Activated CD4-positive, alpha-beta T cell treated with anti-CD3 and anti-CD28 coated beads, Interleukin-2, Interleukin-6, amounts not matched to agents 100 ng/mL and 50 ng/mL, durations not matched to agents 16 hours and 8 hours (primary cell): ENCODE measurements at regions not wholly inside any gene's neighbourhood (a gene's known extent, or its start where the extent isn't known, plus 50 kb on each side); places are given as distances from the start of the nearest gene placed in this dataset.

Source experiments
- DNase-seq: peaks from one replicate; pipeline ENCODE4 v3.0.0-alpha.2; 2020

DNA sequence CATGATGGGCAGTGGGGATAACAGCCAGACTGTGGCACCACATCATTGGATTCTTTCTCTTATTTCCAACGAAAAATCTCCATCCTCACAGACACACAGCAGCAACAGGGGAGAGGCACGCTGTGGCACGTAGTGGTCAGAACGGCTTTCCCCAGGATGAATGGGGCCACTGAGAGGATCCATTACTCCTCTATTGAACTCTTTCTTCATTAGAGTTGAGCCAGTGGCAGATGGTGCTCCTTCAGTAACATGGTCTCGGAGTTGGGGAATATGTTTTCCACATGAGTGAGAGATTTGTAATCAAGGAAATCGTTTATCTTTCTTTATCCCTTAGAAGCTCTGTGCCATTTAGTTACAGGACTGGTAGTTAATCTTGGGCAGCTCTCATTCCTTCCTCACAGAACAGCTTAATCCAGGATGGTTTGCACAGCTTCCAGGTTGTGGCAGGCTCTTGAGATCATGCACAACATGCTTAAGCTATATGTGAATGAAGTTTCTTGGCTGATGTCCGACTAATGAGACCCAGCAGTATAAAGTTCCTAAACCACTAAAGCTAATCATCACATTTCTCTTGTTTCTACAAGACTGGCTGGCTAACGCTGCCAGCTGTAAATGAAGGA is 180.5 kb upstream of the SLC10A2 start:
- no peak for DNase-seq

DNA sequence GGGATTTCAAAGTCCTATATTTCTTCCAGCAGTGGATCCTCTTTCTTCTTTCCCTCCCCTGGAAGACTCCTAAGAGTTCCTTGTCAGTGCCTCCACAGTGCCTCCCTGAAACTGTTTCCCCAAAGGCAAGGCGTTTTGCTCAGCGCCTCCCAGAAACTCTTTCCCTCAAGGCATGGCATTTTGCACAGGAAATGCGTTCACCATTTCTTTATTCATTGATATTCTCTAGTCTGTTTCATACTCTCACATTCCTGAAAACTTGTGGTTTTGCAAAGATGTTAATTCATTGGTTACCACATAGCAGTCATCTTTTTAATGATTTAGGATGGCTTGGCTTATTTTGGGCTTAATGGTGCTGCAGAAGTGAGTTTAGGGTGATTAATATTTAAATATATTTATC is 177.3 kb upstream of the SLC10A2 start:
- DNase-seq = no peak

DNA sequence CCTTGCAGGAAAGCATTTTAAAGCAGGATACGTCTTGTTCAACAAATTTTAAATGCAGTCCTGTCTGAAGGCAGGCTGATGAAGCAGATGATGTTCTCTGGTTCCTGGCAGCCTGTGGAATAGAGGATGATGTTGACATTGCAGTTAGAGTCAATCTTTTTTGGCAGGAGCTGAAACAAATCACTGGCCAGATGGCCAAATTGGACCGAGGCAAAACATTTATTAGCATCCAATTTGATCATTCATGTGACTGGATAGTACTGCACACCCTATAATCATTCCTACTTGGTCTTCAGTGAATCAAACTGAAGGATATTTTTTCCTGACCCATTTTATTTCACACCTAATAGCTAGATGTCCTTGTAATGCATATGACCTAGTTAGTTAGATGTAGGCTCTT is 172.2 kb upstream of the SLC10A2 start:
- no peak for DNase-seq

DNA sequence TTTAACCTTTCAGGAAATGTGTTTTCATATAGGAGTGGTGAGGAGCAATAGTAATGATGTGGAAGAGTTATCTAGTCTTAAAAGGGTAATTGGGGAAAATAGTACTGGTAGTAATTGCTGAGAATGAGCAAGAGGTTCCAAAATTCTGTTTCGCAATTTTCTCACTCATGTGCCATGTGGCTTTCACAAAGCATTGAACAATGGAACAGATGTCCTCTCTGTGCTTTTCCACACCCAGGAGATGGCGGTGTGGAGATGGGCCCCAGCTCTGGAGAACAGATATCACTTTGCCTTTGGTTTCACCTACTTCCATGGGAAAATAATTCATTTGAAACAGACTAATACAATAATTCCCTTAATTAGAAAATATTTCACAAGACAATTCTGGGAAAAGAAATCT is 170.0 kb upstream of the SLC10A2 start:
- DNase-seq = no peak

DNA sequence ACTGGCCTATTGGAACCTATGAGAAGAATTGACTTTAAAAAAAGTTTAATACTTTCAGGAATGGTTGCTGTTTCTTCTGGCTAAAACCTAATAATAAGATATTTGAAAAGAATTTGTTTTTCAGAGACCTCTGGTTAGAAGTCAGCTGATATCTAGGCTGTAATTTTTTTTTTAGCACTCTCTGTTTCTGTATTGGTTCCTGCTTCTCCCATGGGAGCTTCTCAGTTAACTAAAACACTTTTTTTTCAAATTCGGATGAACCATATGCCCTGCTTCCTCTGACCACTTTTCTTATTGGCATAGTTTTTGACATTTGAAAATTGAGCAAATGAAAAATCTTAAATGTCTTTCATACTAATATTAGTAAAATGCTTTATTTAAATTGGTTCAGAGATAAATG is 163.5 kb upstream of the SLC10A2 start:
- DNase-seq = no peak

DNA sequence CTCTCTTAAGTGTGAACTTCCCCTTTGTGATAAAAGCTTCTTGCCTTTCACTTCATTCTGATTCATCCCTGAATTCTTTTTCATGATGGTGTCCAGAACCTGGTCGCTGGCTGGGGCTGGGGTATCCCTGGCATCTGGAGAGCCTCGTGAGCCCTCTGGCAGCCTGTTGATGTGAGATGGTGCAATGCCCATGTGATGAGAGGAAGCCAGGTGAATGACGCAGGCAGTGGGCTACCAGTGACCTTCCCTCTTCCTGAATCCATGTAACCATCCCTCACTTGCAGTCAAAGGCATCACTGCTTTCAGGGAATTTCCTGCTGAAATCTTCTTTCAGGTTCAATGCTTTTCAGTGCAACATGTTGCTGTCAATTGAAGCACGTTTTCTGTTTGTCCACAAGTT is 158.6 kb upstream of the SLC10A2 start:
- no peak for DNase-seq

DNA sequence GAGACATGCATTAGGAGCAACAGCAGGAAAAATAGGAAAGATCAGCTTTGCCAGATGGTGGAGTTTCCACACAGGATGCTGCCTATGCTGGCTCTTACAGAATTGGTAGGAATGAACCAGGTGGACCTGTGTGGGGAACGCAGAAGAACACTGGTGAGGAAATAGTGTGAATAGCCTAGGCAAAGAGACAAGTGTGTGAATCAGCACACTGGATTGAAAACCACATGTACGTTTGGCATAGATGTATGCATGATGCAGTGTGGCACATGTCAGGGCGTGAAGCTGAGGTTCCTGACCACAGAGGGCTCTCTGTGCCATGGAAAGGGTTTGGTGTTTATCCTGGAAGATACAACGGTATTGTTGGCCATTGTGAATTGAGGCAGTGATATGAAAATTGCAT is 156.5 kb upstream of the SLC10A2 start:
- no peak for DNase-seq

DNA sequence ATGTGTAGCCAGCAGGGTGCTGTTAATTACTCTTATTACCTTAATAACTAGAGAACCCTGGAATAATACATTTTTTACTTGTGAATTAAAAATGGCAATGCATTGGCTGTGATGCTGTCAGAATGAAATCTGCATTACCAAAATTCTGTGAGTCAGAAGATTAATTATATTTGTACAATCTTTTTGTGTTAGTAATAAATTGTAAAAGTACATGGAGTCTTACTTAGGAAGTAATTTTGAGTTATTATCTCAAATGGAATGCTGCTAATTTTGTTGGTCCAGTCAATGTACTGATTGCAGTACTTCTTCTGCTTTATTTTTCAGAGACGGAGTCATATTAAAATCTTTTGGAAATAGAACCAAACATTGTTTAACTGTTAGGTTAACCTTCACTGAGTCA is 152.0 kb upstream of the SLC10A2 start:
- no peak for DNase-seq

DNA sequence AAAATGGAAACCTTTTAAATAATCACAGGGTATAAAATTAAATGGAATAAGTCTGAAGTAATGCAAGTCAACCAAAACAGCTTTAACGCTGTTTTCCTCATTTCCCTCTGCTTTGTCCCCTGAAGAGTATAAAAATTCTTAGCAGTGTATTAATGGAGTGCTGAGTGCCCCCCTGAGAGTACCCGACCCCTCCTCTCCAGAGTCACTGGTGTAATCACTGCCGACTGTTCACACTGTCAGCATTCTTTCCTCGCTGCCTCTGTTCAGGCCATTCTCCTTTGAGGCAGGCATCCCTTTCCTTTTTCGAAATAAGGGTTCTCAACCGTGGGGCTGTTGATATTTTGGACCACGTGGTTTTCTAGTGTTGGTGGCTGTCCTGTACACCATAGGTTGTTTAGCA is 146.9 kb upstream of the SLC10A2 start:
- no peak for DNase-seq

DNA sequence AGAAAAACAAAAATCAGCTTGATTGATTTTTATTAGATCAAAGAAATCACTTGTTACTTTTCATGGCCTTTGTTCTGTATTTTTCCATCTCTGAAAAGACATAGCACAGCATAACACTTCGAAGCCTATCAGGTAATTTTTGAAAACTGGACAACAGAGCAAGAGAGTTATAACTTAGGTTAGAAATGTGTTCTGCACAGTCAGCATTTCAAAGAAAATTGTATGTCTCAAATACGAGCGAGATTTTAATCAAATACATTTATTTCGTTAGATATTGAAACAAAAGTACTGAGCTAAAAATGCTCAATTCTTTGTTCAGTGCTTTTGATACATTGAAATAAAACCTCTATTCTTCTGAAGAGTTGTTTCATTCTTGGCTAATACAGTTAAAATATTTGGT is 144.1 kb upstream of the SLC10A2 start:
- DNase-seq = no peak

DNA sequence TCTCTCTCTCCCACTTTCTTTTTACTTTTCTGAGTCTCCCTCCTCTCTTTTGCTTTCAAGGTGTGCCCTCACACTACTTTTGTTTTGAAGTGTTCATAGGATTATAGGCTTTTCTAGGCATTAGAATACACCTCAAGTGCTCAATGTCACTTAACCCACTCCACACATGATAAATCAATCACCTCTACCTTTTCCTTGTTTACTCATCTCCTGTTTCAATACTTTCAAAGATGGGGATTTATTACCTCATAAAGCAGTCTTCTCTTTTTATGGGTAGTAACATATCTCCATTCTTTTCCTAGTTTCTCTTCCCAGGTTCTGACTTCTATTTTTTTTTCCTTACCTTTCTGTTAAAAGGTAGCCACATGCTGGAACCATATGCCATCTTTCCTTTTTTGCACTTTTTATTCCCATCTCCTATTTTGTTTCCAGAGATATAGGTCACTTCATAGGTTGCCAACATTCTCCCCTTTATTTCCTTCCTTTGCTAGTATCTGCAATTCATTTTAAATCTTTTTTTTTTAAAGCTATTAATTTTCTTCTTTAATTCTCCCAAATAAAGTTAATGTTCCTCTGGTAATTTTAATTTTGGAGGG is 137.6 kb upstream of the SLC10A2 start:
- no peak for DNase-seq

DNA sequence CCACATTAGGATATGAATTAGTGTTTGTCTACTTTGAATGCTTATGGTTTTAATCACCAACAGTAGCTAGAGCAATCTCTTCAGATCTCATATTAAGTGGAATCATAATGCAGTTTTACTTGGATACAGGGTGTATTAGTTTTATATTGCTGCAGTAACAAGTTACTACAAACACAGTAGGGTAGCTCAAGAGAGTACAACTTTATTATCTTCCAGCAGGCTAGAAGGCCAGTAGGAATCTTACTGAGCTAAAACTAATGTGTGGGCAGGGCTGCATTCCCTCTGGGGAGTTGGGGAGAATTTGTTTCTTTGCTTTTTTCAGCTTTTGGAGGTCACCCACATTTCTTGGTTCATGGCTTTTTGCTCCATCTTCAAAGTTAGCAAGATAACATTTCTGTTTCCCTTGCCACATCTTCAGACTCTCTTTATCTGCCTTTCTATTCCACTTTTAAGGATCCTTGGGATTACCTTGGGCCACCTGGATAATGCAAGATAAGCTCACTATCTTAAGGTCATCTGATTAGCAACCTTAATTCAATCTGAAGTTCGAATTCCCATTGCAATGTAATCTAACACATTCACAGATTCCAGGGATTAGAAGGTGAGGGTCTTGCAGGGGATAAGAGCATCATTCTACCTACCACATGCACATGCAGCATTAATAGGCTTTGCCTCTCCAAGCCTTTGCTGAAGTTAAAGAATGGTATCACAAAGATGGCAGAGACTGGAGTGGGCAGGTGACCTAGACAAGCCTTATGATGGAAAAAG is 134.1 kb upstream of the SLC10A2 start:
- no peak for DNase-seq

DNA sequence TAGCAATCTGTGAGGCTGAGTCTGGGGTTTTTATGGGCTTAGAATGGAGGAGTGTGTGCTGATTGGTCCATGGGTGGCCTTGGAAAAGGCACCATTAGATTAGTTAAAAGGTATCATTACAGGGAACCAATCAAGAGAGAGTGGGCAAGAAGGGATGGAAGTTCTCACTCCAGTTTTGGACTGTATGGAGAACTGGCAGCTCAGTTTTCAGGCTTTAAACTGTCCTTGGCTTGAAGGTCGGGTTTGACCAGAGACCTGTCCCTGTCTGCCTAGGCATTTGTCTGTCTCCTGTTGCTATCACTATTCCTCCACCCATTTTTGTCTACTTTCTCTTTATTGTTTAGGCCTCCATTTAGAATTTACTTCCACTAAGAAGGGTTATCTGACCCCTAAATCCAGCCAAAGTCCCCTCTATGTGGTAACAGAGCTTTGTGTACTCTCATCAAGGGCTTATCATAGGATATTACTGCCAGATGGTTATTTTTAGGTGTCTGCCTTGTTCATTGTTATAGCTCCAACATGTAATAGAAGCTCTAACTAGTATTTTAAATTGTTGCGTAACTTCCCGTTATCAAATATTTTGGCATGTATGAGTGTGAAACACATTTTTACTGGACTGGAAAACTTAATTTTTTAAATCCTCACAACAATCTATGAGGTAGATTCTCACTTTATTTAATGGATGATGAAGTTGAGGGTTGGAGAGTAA is 133.3 kb upstream of the SLC10A2 start:
- DNase-seq = no peak

DNA sequence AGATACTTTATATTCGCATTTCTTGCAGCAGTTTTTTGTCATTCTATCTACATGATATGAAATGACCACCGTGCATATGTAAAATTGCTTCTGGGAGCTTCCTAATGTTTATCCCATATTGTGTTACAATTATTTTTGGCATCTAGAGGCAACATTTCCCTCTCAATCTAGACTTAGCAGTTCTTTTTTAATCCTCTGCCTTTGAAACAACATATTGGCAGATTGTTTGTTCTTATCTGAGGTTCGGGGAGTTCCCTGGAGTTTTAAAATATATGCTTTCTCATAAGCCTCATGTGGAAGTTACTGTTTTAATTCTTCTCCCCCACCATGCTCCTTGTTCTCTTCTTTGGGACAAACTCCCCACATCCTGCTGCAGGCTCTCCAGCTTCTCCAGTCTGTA is 130.1 kb upstream of the SLC10A2 start:
- no peak for DNase-seq

DNA sequence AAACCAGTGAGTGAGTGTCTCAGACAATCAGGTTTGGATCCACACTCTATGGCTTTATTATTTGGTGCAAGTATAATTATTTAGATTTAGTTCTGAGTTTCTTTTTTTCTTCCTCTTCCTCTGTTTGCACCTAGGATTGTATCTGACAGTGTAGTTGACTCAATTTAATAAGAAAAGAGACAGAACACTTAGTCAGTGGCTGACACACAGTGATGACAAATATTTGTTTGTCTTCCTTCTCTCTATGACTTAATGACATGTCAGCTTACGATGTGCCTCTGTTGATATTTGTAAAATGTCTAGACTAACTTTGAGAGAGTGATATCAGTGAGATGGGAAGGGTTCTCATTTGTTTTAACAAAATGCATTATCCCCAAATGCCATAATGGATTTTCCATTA is 129.5 kb upstream of the SLC10A2 start:
- DNase-seq = no peak

DNA sequence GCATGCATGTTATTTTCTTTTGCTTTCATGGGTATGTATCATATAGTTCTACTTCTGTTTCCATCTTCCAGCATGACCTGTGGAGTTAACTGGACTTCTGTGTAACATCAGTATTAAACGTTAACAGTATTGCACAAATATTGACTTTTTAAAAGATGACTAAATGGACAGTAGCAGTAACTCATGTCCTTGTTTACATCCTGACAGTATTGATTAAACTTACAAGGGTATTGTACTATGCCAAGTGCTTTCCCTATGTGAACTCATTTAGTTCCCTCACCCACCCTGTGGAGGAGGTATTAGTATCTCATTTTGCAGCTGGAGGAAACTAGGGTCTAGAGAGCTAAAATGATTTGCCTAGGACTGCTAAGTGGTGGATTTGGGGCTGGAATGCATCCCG is 128.7 kb upstream of the SLC10A2 start:
- no peak for DNase-seq

DNA sequence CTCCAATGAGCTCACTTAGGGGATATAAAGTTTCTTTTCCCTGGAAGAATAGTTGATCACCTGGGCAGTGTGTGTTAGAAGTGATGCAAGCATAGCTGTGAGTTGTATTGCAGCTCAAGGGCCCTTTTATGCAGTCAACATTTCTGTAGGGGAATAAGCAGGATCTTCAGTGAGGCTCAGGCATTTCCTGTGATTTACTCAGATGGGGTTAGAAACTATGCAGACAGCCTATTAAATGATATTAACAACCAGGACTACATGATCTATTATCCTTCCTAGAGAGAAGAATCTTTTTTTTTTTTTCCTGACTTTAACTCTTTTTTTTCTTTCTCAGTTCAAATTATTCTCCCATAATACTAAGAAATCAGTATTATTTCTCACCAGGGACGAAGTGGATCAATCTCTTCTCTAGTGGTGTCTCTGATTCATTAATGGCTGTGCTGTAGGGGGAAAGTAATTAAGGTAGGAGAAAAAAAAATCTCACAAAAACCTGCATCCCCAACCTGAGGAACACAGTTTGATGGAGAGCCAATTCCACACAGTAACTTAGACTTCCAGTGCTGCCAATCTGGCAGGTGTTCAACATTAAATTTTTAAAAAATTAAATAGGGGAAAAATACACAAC is 126.4 kb upstream of the SLC10A2 start:
- DNase-seq = no peak

DNA sequence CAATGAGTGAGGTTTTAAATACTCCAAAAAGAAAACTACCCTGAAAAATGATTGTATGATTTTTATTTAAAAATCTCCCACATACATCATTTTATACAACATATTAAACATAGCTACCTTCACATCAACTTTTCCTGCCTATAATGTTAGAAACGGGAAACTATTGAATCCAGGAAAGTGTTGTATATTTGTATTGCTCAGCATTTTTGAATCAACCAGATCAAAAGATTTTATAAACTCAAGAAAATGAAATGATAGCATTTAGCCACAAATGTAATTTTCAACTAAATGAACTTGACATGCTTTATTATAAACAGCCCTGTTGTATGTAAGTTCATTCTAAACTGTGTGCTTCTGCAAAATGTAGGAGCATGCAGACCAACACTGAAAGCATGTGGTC is 124.6 kb upstream of the SLC10A2 start:
- no peak for DNase-seq

DNA sequence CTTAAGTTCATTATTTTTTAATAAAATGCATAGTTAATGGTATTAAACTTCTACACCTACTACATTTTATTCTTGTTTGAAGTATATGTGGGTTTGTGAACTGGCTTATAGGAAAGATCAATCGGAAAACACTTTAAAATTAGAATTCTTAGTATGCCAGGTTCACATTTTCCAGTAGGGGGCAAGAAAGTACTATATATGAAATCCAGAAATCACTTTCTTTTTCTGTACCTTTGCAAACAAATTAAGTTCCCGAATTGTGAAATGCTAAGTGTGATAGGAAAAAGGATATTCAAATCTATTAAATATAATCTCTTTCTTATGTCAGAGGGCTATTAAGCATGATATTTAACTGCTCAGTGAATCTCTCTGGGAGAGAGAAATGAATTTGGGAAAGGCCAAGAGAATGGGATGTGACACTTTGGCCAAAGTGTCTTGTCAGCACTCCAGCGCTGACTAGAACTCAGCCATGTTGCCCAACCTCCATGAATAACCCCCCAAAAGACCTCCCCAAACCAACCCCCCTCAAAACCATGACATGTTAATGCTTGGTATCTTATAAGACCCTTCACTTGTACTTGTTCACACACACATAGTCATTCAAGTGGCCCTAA is 122.6 kb upstream of the SLC10A2 start:
- no peak for DNase-seq

DNA sequence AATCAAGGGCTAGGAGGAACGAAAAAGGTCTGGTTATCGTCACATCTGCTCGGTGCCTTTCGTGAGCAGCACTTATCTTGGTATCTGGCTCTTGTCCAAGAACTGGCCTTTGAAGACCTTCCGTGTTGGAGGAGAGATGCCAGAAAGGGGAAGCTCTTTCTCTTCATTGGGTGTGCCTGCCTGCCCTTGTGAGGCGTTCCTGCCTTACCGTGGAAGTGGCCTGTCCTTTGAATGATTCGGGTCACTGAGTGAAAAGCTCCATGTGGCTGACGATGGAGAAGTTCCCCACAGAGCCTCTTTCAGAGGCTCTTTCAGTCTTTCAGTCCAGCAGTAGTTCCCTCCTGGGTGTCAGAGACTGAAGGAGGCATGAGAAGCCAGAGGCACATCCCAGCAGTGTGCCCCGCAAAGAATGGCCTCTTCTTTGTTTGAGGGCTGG is 121.5 kb upstream of the SLC10A2 start:
- no peak for DNase-seq

DNA sequence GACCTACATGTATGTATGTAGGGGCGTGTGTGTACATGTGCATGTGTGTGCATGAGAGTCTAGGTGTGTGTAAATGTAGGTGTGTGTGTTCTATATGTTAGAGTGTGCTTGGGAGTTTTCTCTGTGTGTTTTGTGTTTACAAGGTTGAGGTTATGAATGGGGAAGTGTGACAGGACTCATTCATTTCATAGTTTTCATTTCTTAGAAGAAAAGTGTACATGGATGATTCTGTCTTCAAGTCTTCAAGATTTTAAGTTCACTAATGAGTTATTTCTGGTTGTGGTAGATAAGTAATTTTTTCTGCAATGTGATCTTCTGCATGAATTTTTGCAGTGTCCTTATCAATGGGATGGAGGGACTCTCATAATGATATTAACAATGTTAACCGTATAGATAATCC is 118.2 kb upstream of the SLC10A2 start:
- DNase-seq = no peak

DNA sequence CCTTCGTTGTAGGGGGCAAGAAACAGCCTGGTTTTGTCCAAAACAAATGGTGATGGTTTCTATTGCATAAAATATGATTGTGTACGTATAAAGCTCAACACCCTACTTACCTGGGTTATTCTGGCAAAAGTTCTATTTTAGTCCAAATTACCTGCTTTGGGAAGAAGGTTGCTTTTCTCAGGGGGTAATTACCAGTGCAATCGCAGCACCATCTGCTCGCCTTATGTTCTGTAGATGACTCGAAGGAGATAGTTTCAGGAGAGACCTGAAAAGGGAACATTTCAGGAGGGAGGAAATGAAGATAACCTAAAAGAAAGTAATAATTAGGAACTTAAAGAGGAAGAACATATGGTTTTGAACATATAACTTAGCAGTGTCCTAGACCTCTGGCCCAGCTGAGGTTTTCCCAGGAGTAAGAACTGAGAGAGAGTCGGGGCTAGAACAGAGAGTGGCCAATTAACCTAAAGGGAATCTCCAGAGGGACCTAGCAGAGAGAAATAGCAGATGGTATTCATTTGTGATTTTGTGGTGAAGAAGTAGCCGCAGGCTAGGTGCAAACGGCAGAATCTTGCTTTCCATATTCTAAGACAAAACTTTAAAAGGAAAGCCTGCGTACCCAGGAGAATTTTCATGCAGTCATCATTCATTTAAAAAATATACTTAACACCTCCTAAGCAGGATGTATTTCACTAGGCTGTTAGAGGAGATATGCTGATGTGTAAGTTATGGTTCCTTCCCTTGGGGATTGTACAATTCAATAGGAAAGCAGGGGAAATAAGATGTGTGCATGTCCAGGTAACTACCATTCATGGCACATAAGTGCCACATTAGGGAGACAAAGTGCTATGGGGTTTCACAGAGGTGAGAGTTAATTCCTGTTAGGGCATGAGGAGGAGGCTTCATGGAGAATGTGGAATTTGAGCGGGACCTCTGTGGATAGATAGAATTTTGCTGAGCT is 113.0 kb upstream of the SLC10A2 start:
- no peak for DNase-seq
